ENCODE measurements at regions not wholly inside any gene's neighbourhood (a gene's known extent, or its start where the extent isn't known, plus 50 kb on each side); places are given as distances from the start of the nearest gene placed in this dataset.

DNA sequence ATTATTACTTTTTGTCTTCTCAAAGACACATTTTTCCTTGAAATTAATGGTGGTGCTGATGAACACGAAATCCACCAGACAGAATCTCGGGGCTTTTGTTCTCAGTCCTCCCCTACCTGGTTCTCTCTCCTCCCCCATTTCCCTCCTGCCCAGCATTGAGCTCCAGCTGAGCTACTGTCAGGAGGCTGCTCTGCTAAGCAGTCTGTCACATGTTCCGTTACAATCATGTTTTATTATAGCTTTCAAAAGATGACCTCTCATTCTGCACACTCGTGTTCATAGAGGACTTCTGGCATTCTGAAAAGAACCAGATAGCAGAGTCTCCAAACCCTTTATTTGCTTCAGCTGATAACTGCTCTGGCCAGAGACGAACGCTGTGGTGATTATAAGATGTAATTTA, 732.5 kb upstream of the RBFOX1 start:
- TF ChIP-seq MAX (IDR thresholded peaks at IDR 0.05) (no peak), YY1 (IDR thresholded peaks at IDR 0.05; ENCODE audit: low read depth) (no peak), CREB1 (IDR thresholded peaks at IDR 0.05; ENCODE audit: low read depth) (no peak), EP300 (IDR thresholded peaks at IDR 0.05; ENCODE audit: borderline replicate concordance) (no peak), FOXM1 (IDR thresholded peaks at IDR 0.05; ENCODE audit: borderline replicate concordance, low read depth) (no peak), RAD21 (IDR thresholded peaks at IDR 0.05; ENCODE audit: low read depth) (no peak)

DNA sequence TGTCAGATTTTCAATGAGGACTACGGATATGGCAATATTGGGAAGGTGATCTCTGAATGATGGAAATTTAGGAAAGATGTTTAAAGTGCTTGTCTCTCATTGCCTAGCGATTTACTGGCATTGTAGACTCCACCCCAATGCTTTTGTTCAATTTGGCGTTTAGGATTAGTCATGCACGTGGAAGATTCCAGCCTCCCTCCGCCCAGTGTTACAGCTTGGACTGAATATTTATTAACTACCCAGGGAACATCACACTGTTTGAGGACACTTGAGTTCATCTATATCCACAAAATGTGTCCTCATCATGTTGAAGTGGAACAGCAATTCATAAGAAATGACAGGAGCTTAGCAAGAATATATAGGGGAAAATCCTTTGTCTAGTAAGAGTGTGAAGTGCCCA, 738.8 kb upstream of the RBFOX1 start:
- TF ChIP-seq CEBPB (IDR thresholded peaks at IDR 0.05) = no peak

- TF ChIP-seq REST (IDR thresholded peaks at IDR 0.05; ENCODE audit: low read depth) (no peak), YY1 (IDR thresholded peaks at IDR 0.05; ENCODE audit: low read depth) (no peak), MAX (IDR thresholded peaks at IDR 0.05) (no peak), TAF1 (IDR thresholded peaks at IDR 0.05; ENCODE audit: low read depth) (no peak), RAD21 (IDR thresholded peaks at IDR 0.05; ENCODE audit: low read depth) (no peak), NFIC (IDR thresholded peaks at IDR 0.05) (no peak)
- TF ChIP-seq, protein P1, sequence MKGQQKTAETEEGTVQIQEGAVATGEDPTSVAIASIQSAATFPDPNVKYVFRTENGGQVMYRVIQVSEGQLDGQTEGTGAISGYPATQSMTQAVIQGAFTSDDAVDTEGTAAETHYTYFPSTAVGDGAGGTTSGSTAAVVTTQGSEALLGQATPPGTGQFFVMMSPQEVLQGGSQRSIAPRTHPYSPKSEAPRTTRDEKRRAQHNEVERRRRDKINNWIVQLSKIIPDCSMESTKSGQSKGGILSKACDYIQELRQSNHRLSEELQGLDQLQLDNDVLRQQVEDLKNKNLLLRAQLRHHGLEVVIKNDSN (IDR thresholded peaks at IDR 0.05) = no peak
These were observed 756.0 kb upstream of the RBFOX1 start for GRCh38 chr16:6576606-6577005.

- TF ChIP-seq CREB1 (IDR thresholded peaks at IDR 0.05; ENCODE audit: low read depth) (no peak), TAF1 (IDR thresholded peaks at IDR 0.05; ENCODE audit: low read depth) (no peak), CEBPB (IDR thresholded peaks at IDR 0.05) (no peak), ZBTB7A (IDR thresholded peaks at IDR 0.05; ENCODE audit: low read depth) (no peak), TCF12 (IDR thresholded peaks at IDR 0.05; ENCODE audit: low read depth) (no peak), RAD21 (IDR thresholded peaks at IDR 0.05; ENCODE audit: low read depth) (no peak), MAX (IDR thresholded peaks at IDR 0.05) (no peak), EP300 (IDR thresholded peaks at IDR 0.05; ENCODE audit: borderline replicate concordance) (no peak)
These were observed 756.5 kb upstream of the RBFOX1 start for GRCh38 chr16:6576113-6576512.

DNA sequence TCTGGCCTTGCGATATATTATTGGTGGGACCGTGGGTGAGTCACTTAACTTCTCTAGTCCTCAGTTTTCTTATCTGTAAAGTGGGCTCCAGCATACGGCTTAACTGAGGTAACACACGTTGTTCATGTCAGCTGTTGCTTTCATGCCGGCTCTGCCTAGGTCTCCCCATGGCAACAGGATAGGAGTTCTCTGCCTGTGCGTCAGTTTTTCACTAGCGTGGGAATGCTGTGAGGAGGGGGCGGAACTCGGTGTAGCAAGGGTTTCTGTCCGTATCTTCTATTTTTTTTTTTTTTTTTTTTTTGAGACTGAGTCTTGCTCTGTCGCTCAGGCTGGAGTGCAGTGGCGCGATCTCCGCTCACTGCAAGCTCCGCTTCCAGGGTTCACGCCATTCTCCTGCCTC, 758.5 kb upstream of the RBFOX1 start:
- TF ChIP-seq TCF12 (IDR thresholded peaks at IDR 0.05; ENCODE audit: low read depth) (no peak), YY1 (IDR thresholded peaks at IDR 0.05; ENCODE audit: low read depth) (no peak), TAF1 (IDR thresholded peaks at IDR 0.05; ENCODE audit: low read depth) (no peak), MAX (IDR thresholded peaks at IDR 0.05) (no peak), NFIC (IDR thresholded peaks at IDR 0.05) (no peak), EP300 (IDR thresholded peaks at IDR 0.05; ENCODE audit: borderline replicate concordance) (no peak), CREB1 (IDR thresholded peaks at IDR 0.05; ENCODE audit: low read depth) (no peak), REST (IDR thresholded peaks at IDR 0.05; ENCODE audit: low read depth) (no peak), TEAD4 (IDR thresholded peaks at IDR 0.05) (no peak), FOXM1 (IDR thresholded peaks at IDR 0.05; ENCODE audit: borderline replicate concordance, low read depth) (no peak)
- TF ChIP-seq, protein P1 (IDR thresholded peaks at IDR 0.05) = no peak

- TF ChIP-seq YY1 (IDR thresholded peaks at IDR 0.05; ENCODE audit: low read depth) = no peak
- TF ChIP-seq, protein P1 (IDR thresholded peaks at IDR 0.05) = no peak
- no peak for TF ChIP-seq FOXM1 (IDR thresholded peaks at IDR 0.05; ENCODE audit: borderline replicate concordance, low read depth)
- TF ChIP-seq ZBTB7A (IDR thresholded peaks at IDR 0.05; ENCODE audit: low read depth) = no peak
- no peak for TF ChIP-seq TAF1 (IDR thresholded peaks at IDR 0.05; ENCODE audit: low read depth)
- TF ChIP-seq EGR1 (IDR thresholded peaks at IDR 0.05) = no peak
- TF ChIP-seq NFIC (IDR thresholded peaks at IDR 0.05) = no peak
- no peak for TF ChIP-seq TCF12 (IDR thresholded peaks at IDR 0.05; ENCODE audit: low read depth)
- no peak for TF ChIP-seq CEBPB (IDR thresholded peaks at IDR 0.05)
- no peak for TF ChIP-seq RAD21 (IDR thresholded peaks at IDR 0.05; ENCODE audit: low read depth)
- TF ChIP-seq MAX (IDR thresholded peaks at IDR 0.05) = no peak
- TF ChIP-seq EP300 (IDR thresholded peaks at IDR 0.05; ENCODE audit: borderline replicate concordance) = no peak
- TF ChIP-seq CREB1 (IDR thresholded peaks at IDR 0.05; ENCODE audit: low read depth) = no peak
- TF ChIP-seq TEAD4 (IDR thresholded peaks at IDR 0.05) = no peak
These were observed 759.1 kb upstream of the RBFOX1 start for GRCh38 chr16:6573577-6573976.

All from Ishikawa (cell line).